Fibroblast of mammary gland (primary cell): ENCODE measurements at regions not wholly inside any gene's neighbourhood (a gene's known extent, or its start where the extent isn't known, plus 50 kb on each side); places are given as distances from the start of the nearest gene placed in this dataset.

Experiments
- DNase-seq: peaks from one replicate; pipeline ENCODE4 v3.0.0-alpha.2; 2010; ENCODE audit warnings: low read depth
- H3K4me3 ChIP-seq: 2 replicates; pipeline ENCODE4 v1.5.1; 2011; ENCODE audit warnings: low read depth, mild to moderate bottlenecking, low read length, moderate library complexity; ENCODE audit not compliant: control insufficient read depth
- CTCF ChIP-seq: conservative IDR thresholded peaks from 2 replicates; pipeline ENCODE4 v1.5.1; 2011; ENCODE audit warnings: low read depth, low read length, inconsistent platforms; ENCODE audit not compliant: control insufficient read depth, insufficient read depth

DNA sequence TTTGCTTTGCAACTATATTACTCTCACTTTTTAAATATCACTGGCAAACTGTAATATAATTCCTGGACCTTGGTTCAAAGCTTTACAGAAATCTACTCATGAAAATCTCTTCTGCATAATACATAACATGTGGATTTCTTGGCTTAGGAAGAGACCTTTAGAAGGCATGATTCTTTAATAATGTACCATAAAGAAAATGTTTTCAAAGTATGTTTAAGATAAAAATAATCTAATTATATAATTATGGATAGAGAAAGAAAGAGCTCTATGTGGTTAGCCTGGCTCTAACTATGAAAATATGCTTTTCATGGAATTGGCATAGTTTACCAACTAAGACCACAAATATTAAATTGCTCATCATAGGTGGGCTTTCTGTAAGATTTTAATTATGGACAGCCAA lies 817.8 kb downstream of the TLE1 start:
- TF ChIP-seq CTCF, result no peak
- no peak overlapping the region for H3K4me3 ChIP-seq
- no peak for DNase-seq

- DNase-seq, result peak; percentile 65
- TF ChIP-seq CTCF, result no peak
Observed at GRCh38 chr9:80867731-80868130, 821.6 kb downstream of the TLE1 start.

GRCh38 chr9:80866576-80867227 lies 822.6 kb downstream of the TLE1 start:
- H3K4me3 ChIP-seq, result no peak overlapping the region
- DNase-seq, result peak; percentile 65
- no peak for TF ChIP-seq CTCF

More at GRCh38 chr9:80867731-80868130, 821.6 kb downstream of the TLE1 start:
- no peak overlapping the region for H3K4me3 ChIP-seq

DNA sequence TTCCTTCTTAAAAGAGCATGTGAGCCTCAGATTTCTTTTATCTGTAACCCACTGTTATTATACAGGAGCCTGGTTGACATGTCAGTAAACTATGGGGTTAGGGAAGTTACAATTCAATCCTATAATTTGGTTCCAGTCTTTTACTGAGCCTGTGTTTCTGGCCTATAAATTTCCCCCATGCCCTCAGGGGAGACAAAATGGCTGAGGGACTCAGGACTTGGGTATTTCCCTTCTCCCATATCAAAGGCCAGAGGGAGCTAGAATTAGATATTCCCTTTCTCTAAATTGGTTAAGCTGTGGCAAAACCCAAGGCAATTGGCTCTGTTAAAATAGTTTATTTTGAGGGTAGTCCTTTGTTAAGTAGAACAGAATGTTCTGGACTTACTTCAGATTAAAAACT lies 823.2 kb downstream of the TLE1 start:
- no peak for TF ChIP-seq CTCF
- peak; percentile 3 for DNase-seq
- H3K4me3 ChIP-seq, result no peak overlapping the region

DNA sequence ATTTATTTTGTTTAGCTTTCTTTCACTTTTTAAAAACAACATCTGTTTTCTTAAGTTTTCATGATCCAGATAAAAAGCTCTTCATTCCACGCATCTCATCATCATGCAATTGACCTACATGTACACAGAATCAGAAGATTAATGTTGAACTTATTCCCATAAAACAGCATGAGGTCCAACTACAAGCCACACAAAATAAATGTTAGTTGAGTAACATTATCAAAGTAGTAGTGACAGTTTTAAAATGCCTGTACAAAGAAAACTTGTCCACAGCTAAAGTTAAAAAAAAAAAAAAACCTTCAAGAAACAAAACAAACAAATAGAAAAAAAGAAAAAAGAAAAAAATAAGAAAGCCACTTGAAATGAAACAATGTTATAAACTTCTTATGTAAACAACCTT lies 846.3 kb downstream of the TLE1 start:
- H3K4me3 ChIP-seq, result no peak overlapping the region
- TF ChIP-seq CTCF, result no peak

GRCh38 chr9:80842389-80842788 lies 847.0 kb downstream of the TLE1 start:
- DNase-seq, result no peak
- H3K4me3 ChIP-seq, result no peak overlapping the region
- no peak for TF ChIP-seq CTCF

More for the DNA sequence above, 846.3 kb downstream of the TLE1 start:
- DNase-seq, result no peak

DNA sequence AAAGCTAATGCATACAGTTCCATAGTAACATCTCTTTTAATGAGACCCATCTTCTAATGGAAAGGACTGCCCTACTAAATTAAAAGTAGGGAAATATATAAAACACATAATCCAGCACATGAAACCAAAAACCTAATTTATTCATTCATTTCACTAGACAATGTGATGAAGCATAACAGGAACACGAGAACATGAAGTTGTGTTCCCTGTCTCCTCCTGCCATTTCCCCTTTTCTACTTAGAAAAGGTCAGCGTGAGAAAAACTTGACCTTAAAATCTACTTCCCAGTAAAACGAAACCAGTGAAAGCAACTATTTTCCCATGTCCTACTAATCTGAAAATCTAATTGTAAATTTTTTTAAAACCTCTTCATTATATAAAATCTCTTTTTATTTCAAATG lies 847.5 kb downstream of the TLE1 start:
- no peak for TF ChIP-seq CTCF
- H3K4me3 ChIP-seq, result no peak overlapping the region
- DNase-seq, result no peak
